Thyroid gland (tissue), 4 donors: ENCODE measurements at regions not wholly inside any gene's neighbourhood (a gene's known extent, or its start where the extent isn't known, plus 50 kb on each side); places are given as distances from the start of the nearest gene placed in this dataset.

Experiments used
- CTCF ChIP-seq, 6 experiments: fragments of 200-600 bp in 3 of 6; fragments of 450-650 bp in 3 of 6; sonication (generic) in 3 of 6; IDR thresholded peaks; one replicate each; pipeline ENCODE4 v1.5.1; 2016 to 2019; ENCODE audit warnings: antibody characterized with exemption in 6 of 6, mild to moderate bottlenecking in 2 of 6, inconsistent platforms in 1 of 6, moderate library complexity in 1 of 6
- POLR2A ChIP-seq, 2 donors: fragments of 450-650 bp; IDR thresholded peaks; one replicate each; pipeline ENCODE4 v1.6.1; 2017; ENCODE audit warnings: antibody characterized with exemption in 2 of 2, mild to moderate bottlenecking in 2 of 2, moderate library complexity in 1 of 2

GRCh38 chr9:20269620-20270019 is 352.7 kb downstream of the MLLT3 start:
- no peak for TF ChIP-seq CTCF (IDR thresholded peaks at IDR 0.05)
- TF ChIP-seq POLR2A (IDR thresholded peaks at IDR 0.05): no peak
